ENCODE measurements at regions not wholly inside any gene's neighbourhood (a gene's known extent, or its start where the extent isn't known, plus 50 kb on each side); places are given as distances from the start of the nearest gene placed in this dataset.

DNA sequence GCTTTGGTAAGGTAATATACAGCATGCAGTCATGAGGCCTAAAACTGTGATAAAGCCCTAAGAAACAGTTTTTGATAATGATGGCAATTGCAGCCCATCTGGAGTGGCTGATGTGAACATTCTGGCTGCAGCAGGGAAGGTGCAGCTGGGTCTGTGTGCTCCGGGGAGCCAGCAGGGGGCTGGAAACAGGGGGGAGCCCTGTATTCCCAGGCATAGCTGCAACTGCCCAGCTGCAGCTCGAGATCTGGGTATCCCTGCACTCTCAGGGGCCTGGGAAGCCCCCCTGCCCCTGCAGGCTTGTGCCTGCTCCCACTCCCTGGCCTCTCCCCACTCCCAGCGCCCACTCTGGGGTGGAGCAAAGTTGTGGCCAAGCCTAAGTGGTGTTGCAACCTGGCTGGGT is 95.6 kb downstream of the RRAGB start:
- WGBS, 2 donors: 58 to 70% methylated on average over 3 of the region's 3 CpGs
- DNase-seq: no peak
- Histone ChIP-seq H3K27me3 (no peaks in the 10 kb centered on the region), H3K27ac (no peak overlapping the region), H3K9me3 (no peaks in the 10 kb centered on the region), H3K36me3 (no peaks in the 10 kb centered on the region), H3K4me3 (no peak overlapping the region), H3K4me1 (no peaks in the 10 kb centered on the region)
- intact Hi-C loops (cut with DNase I): no loop called here
- TF ChIP-seq, protein P1, sequence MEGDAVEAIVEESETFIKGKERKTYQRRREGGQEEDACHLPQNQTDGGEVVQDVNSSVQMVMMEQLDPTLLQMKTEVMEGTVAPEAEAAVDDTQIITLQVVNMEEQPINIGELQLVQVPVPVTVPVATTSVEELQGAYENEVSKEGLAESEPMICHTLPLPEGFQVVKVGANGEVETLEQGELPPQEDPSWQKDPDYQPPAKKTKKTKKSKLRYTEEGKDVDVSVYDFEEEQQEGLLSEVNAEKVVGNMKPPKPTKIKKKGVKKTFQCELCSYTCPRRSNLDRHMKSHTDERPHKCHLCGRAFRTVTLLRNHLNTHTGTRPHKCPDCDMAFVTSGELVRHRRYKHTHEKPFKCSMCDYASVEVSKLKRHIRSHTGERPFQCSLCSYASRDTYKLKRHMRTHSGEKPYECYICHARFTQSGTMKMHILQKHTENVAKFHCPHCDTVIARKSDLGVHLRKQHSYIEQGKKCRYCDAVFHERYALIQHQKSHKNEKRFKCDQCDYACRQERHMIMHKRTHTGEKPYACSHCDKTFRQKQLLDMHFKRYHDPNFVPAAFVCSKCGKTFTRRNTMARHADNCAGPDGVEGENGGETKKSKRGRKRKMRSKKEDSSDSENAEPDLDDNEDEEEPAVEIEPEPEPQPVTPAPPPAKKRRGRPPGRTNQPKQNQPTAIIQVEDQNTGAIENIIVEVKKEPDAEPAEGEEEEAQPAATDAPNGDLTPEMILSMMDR (IDR thresholded peaks at IDR 0.05): no peak
- no peak for TF ChIP-seq EP300 (IDR thresholded peaks at IDR 0.05)
- TF ChIP-seq POLR2AphosphoS5 (IDR thresholded peaks at IDR 0.05): no peak
- no peak for TF ChIP-seq POLR2A (IDR thresholded peaks at IDR 0.05)

DNA sequence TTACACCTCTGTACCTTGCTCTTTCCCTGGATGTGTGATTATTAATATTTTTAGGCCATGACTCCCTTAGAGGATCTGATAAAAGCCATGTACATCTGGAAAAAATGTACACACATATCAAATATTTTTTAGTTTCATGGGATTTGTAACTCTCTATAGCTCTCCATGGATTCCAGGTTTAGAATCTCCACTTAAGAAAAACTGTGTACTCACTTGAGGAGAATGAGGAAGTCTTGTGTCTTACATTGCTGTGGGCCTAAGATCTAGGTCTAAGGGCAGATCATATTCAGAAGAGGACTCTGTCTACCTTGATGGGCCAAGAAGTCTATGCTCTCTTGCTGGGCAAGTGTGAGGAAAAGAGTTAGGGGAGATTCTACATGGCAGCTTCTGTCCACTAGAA is 98.0 kb downstream of the RRAGB start:
- H3K27ac ChIP-seq: no peak overlapping the region
- H3K4me3 ChIP-seq: no peak overlapping the region
- intact Hi-C loops (cut with DNase I): no loop called here
- TF ChIP-seq, protein P1 (IDR thresholded peaks at IDR 0.05): no peak
- TF ChIP-seq POLR2AphosphoS5 (IDR thresholded peaks at IDR 0.05) (no peak), EP300 (IDR thresholded peaks at IDR 0.05) (no peak), POLR2A (IDR thresholded peaks at IDR 0.05) (no peak)
- no peak for DNase-seq
- no peaks in the 10 kb centered on the region for H3K9me3 ChIP-seq
- H3K4me1 ChIP-seq: no peaks in the 10 kb centered on the region
- H3K27me3 ChIP-seq: no peaks in the 10 kb centered on the region
- no peaks in the 10 kb centered on the region for H3K36me3 ChIP-seq

DNA sequence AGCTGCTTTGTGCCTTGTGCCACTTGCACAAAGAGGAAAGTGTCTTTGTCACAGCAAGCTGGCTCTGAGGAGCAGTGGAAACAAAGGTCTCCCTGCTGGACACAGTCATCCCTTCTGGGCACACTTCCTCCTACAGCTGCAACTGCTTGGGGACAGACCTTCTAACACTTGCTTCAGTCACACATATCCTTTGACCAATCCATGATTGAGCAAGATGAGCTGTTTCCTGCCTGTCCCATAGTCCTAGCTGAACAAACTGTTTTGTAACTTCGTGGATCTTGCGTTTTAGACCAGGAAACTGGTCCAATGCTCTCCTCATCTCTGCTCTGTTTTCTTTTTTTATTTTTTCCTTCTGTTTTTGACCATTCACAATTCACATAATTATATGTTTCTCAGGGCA is 98.5 kb downstream of the RRAGB start:
- Histone ChIP-seq H3K4me3 (no peak overlapping the region), H3K27ac (no peak overlapping the region), H3K9me3 (no peaks in the 10 kb centered on the region), H3K27me3 (no peaks in the 10 kb centered on the region), H3K36me3 (no peaks in the 10 kb centered on the region), H3K4me1 (no peaks in the 10 kb centered on the region)
- no peak for TF ChIP-seq POLR2A (IDR thresholded peaks at IDR 0.05)
- TF ChIP-seq EP300 (IDR thresholded peaks at IDR 0.05): no peak
- TF ChIP-seq POLR2AphosphoS5 (IDR thresholded peaks at IDR 0.05): no peak
- TF ChIP-seq, protein P1 (IDR thresholded peaks at IDR 0.05): no peak
- DNase-seq: no peak
- intact Hi-C loops (cut with DNase I): no loop called here
- WGBS, 2 donors: 77 to 86% methylated on average over 2 of the region's 2 CpGs

DNA sequence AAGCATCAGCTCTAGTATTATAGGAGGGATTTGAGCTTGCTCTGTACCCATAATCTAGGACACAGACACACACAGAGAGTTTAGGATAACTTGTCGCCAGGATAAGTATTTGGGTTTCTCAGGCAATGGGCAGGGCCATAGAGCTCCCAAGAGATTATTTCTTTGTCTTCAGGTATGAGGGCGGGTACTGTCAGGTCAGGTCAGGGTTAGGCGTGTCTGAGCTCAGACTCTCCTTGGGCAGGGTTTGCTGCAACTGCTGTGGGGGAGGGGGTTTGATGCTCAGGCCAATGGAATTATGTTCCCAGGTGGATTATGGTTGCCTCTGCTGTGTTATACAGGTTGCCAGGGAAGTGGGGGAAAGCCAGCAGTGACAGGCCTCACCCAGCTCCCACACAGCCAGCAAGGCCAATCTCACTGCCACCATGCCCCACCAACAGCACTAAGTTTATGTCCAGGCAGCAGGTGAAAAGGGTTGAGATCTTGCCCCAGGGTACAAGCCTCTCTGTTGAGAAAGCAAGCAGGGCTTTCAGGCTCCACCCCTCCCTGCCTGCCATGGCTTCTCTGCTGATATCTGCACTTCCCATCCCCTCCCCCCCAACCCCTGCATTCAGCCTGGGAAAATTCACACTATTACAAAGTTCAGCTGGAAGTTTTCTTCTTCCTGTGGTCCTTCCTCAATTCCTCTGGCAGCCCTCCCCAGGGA is 101.3 kb downstream of the RRAGB start:
- no peak for DNase-seq
- H3K27me3 ChIP-seq: no peaks in the 10 kb centered on the region
- no peaks in the 10 kb centered on the region for H3K9me3 ChIP-seq
- H3K27ac ChIP-seq: no peak overlapping the region
- WGBS, 2 donors: 39 to 77% methylated on average over 3 of the region's 3 CpGs
- TF ChIP-seq POLR2A (IDR thresholded peaks at IDR 0.05): no peak
- H3K36me3 ChIP-seq: no peaks in the 10 kb centered on the region
- intact Hi-C loops (cut with DNase I): no loop called here
- no peak overlapping the region for H3K4me3 ChIP-seq
- no peaks in the 10 kb centered on the region for H3K4me1 ChIP-seq

DNA sequence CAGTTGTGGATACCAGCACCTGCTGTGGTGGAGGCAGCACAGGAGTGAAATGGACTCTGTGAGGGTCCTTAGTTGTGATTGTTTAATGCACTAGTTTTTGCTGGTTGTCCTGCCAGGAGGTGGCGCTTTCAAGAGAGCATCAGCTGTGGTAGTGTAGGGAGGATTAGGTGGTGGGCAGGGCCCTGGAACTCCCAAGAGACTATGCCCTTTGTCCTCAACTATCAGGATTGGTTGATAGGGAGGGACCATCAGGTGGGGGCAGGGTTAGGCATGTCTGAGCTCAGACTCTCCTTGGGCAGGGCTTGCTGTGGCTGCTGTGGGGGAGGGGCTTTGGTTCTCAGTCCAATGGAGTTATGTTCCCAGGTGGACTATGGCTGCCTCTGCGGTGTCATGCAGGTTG is 121.9 kb downstream of the RRAGB start:
- TF ChIP-seq EP300 (IDR thresholded peaks at IDR 0.05) (no peak), POLR2AphosphoS5 (IDR thresholded peaks at IDR 0.05) (no peak), POLR2A (IDR thresholded peaks at IDR 0.05) (no peak)
- TF ChIP-seq, protein P1 (IDR thresholded peaks at IDR 0.05): no peak
- DNase-seq: no peak
- WGBS, 2 donors: 9 to 68% methylated on average over 2 of the region's 2 CpGs
- Histone ChIP-seq H3K4me1 (no peaks in the 10 kb centered on the region), H3K4me3 (no peak overlapping the region), H3K36me3 (no peaks in the 10 kb centered on the region), H3K27me3 (no peaks in the 10 kb centered on the region), H3K9me3 (no peaks in the 10 kb centered on the region), H3K27ac (no peak overlapping the region)
- intact Hi-C loops (cut with DNase I): no loop called here

All from sigmoid colon (tissue), 6 donors.